Osteoblast (primary cell): ENCODE measurements at regions not wholly inside any gene's neighbourhood (a gene's known extent, or its start where the extent isn't known, plus 50 kb on each side); places are given as distances from the start of the nearest gene placed in this dataset.

Experiments used
- DNase-seq: peaks from one replicate; pipeline ENCODE4 v3.0.0; 2011; ENCODE audit warnings: low spot score, mixed read lengths; ENCODE audit not compliant: insufficient read length; ENCODE audit errors: missing footprints
- H2AFZ ChIP-seq: 2 replicates; pipeline ENCODE4 v1.6.0; 2011; ENCODE audit warnings: mild to moderate bottlenecking, low read length
- H3K27ac ChIP-seq: 2 replicates; pipeline ENCODE4 v1.5.1; 2011; ENCODE audit warnings: mild to moderate bottlenecking, low read depth, low read length, moderate library complexity
- H3K27me3 ChIP-seq: 2 replicates; pipeline ENCODE4 v1.6.0; 2012; ENCODE audit warnings: mild to moderate bottlenecking, control low read depth, inconsistent platforms, low read length, moderate library complexity; ENCODE audit not compliant: insufficient read depth
- H3K36me3 ChIP-seq: 2 replicates; pipeline ENCODE4 v1.5.1; 2011; ENCODE audit warnings: mild to moderate bottlenecking, low read length, control low read depth, moderate library complexity; ENCODE audit not compliant: insufficient read depth
- H3K4me1 ChIP-seq: 2 replicates; pipeline ENCODE4 v1.5.1; 2011; ENCODE audit warnings: mild to moderate bottlenecking, low read length, control low read depth, moderate library complexity; ENCODE audit not compliant: insufficient read depth
- H3K4me2 ChIP-seq: 2 replicates; pipeline ENCODE4 v1.6.0; 2011; ENCODE audit warnings: mild to moderate bottlenecking, low read length; ENCODE audit not compliant: insufficient read depth
- H3K4me3 ChIP-seq: fragments of 200-600 bp; sonication (generic); 3 replicates; pipeline ENCODE4 v1.5.1; 2012; ENCODE audit warnings: mild to moderate bottlenecking, low read length, inconsistent platforms; ENCODE audit not compliant: insufficient read depth
- H3K79me2 ChIP-seq: 2 replicates; pipeline ENCODE4 v1.6.0; 2012; ENCODE audit warnings: mild to moderate bottlenecking, low read length, control low read depth, inconsistent platforms; ENCODE audit not compliant: insufficient read depth
- H3K9me3 ChIP-seq: 2 replicates; pipeline ENCODE4 v1.5.1; 2011; ENCODE audit warnings: low read depth, low read length, control low read depth
- H4K20me1 ChIP-seq: 2 replicates; pipeline ENCODE4 v1.6.0; 2012; ENCODE audit warnings: mild to moderate bottlenecking, low read length, control low read depth; ENCODE audit not compliant: insufficient read depth
- CTCF ChIP-seq: IDR thresholded peaks from 2 replicates; pipeline ENCODE4 v1.5.1; 2011; ENCODE audit warnings: mild to moderate bottlenecking, low read depth, low read length, moderate library complexity; ENCODE audit errors: extremely low read depth

GRCh38 chr10:121330563-121330962 is 267.7 kb downstream of the FGFR2 start:
- TF ChIP-seq CTCF = no peak
- no peak overlapping the region for H2AFZ ChIP-seq

GRCh38 chr10:121332353-121332752 is 265.9 kb downstream of the FGFR2 start:
- Histone ChIP-seq H2AFZ (no peak overlapping the region), H3K27ac (no peak overlapping the region), H3K36me3 (no peaks in the 10 kb centered on the region), H3K4me3 (no peak overlapping the region), H3K9me3 (no peaks in the 10 kb centered on the region), H4K20me1 (no peaks in the 10 kb centered on the region), H3K79me2 (no peaks in the 10 kb centered on the region), H3K4me2 (no peak overlapping the region), H3K4me1 (no peaks in the 10 kb centered on the region), H3K27me3 (no peaks in the 10 kb centered on the region)
- TF ChIP-seq CTCF = no peak
- DNase-seq = no peak

More at GRCh38 chr10:121330563-121330962, 267.7 kb downstream of the FGFR2 start:
- H3K4me1 ChIP-seq = no peaks in the 10 kb centered on the region
- H3K4me2 ChIP-seq = no peak overlapping the region
- no peak overlapping the region for H3K27ac ChIP-seq
- H4K20me1 ChIP-seq = no peaks in the 10 kb centered on the region
- H3K4me3 ChIP-seq = no peak overlapping the region
- H3K27me3 ChIP-seq = no peaks in the 10 kb centered on the region
- H3K79me2 ChIP-seq = no peaks in the 10 kb centered on the region
- H3K9me3 ChIP-seq = no peaks in the 10 kb centered on the region
- no peak for DNase-seq
- no peaks in the 10 kb centered on the region for H3K36me3 ChIP-seq

GRCh38 chr10:121332829-121333765 is 265.1 kb downstream of the FGFR2 start:
- TF ChIP-seq CTCF = no peak
- H4K20me1 ChIP-seq = no peaks in the 10 kb centered on the region
- H3K4me3 ChIP-seq = no peak overlapping the region
- no peaks in the 10 kb centered on the region for H3K79me2 ChIP-seq
- no peak overlapping the region for H2AFZ ChIP-seq
- H3K27me3 ChIP-seq = no peaks in the 10 kb centered on the region
- H3K36me3 ChIP-seq = no peaks in the 10 kb centered on the region
- H3K27ac ChIP-seq = no peak overlapping the region
- no peaks in the 10 kb centered on the region for H3K4me1 ChIP-seq
- DNase-seq = no peak
- no peaks in the 10 kb centered on the region for H3K9me3 ChIP-seq
- no peak overlapping the region for H3K4me2 ChIP-seq

GRCh38 chr10:121335386-121335925 is 262.8 kb downstream of the FGFR2 start:
- DNase-seq = no peak
- Histone ChIP-seq H3K4me1 (no peaks in the 10 kb centered on the region), H3K9me3 (no peaks in the 10 kb centered on the region), H3K27ac (no peak overlapping the region), H3K36me3 (no peaks in the 10 kb centered on the region), H4K20me1 (no peaks in the 10 kb centered on the region), H3K27me3 (no peaks in the 10 kb centered on the region), H3K4me2 (no peak overlapping the region), H2AFZ (no peak overlapping the region), H3K79me2 (no peaks in the 10 kb centered on the region), H3K4me3 (no peak overlapping the region)
- TF ChIP-seq CTCF = no peak
